ENCODE measurements at regions not wholly inside any gene's neighbourhood (a gene's known extent, or its start where the extent isn't known, plus 50 kb on each side); places are given as distances from the start of the nearest gene placed in this dataset.
"Not testable (repeated sequence)": the region's sequence is repeated elsewhere in the genome, so short reads cannot be mapped to it uniquely, and the experiment has no call there.

- not testable (repeated sequence) for DNase-seq (ENCODE audit: low spot score)
Measured at GRCh38 chr2:47690706-47691325, 92.1 kb upstream of the MSH6 start.

GRCh38 chr2:47690132-47690531 is 92.8 kb upstream of the MSH6 start:
- DNase-seq (ENCODE audit: low spot score): no peak

- not testable (repeated sequence) for DNase-seq (ENCODE audit: low spot score)
Measured at GRCh38 chr2:47689118-47689517, 93.8 kb upstream of the MSH6 start.

GRCh38 chr2:47688561-47688960 is 94.4 kb upstream of the MSH6 start:
- DNase-seq (ENCODE audit: low spot score): no peak

GRCh38 chr2:47687856-47688255 is 95.1 kb upstream of the MSH6 start:
- DNase-seq (ENCODE audit: low spot score): no peak

GRCh38 chr2:47686018-47686417 is 96.9 kb upstream of the MSH6 start:
- no peak for DNase-seq (ENCODE audit: low spot score)

- DNase-seq (ENCODE audit: low spot score): no peak
Measured at GRCh38 chr2:47682216-47682749, 100.7 kb upstream of the MSH6 start.

GRCh38 chr2:47676261-47676926 is 105.6 kb upstream of the KCNK12 start:
- no peak for DNase-seq (ENCODE audit: low spot score)

- DNase-seq (ENCODE audit: low spot score): no peak
Measured at GRCh38 chr2:47675196-47675825, 104.5 kb upstream of the KCNK12 start.

GRCh38 chr2:47666332-47666731 is 95.5 kb upstream of the KCNK12 start:
- no peak for DNase-seq (ENCODE audit: low spot score)

GRCh38 chr2:47664817-47665216 is 94.0 kb upstream of the KCNK12 start:
- DNase-seq (ENCODE audit: low spot score): peak; percentile 38

GRCh38 chr2:47662552-47662951 is 91.8 kb upstream of the KCNK12 start:
- no peak for DNase-seq (ENCODE audit: low spot score)

GRCh38 chr2:47661310-47661709 is 90.5 kb upstream of the KCNK12 start:
- DNase-seq (ENCODE audit: low spot score): no peak

GRCh38 chr2:47660168-47660567 is 89.4 kb upstream of the KCNK12 start:
- DNase-seq (ENCODE audit: low spot score): no peak

- no peak for DNase-seq (ENCODE audit: low spot score)
Measured at GRCh38 chr2:47658646-47659320, 88.0 kb upstream of the KCNK12 start.

GRCh38 chr2:47657886-47658489 is 87.2 kb upstream of the KCNK12 start:
- DNase-seq (ENCODE audit: low spot score): no peak

- DNase-seq (ENCODE audit: low spot score): no peak
Measured at GRCh38 chr2:47656715-47657600, 86.2 kb upstream of the KCNK12 start.

- no peak for DNase-seq (ENCODE audit: low spot score)
Measured at GRCh38 chr2:47655563-47655880, 84.7 kb upstream of the KCNK12 start.

GRCh38 chr2:47654790-47655562 is 84.2 kb upstream of the KCNK12 start:
- DNase-seq (ENCODE audit: low spot score): no peak

Data from HT-29 (cell line).